ENCODE measurements at regions not wholly inside any gene's neighbourhood (a gene's known extent, or its start where the extent isn't known, plus 50 kb on each side); places are given as distances from the start of the nearest gene placed in this dataset.

- TF ChIP-seq CTCF (conservative IDR thresholded peaks at IDR 0.05) (no peak), ZFX (IDR thresholded peaks at IDR 0.05) (no peak)
- no peak overlapping the region for H3K27ac ChIP-seq
Observed at GRCh38 chr5:120086081-120086480, 378.0 kb upstream of the PRR16 start.

DNA sequence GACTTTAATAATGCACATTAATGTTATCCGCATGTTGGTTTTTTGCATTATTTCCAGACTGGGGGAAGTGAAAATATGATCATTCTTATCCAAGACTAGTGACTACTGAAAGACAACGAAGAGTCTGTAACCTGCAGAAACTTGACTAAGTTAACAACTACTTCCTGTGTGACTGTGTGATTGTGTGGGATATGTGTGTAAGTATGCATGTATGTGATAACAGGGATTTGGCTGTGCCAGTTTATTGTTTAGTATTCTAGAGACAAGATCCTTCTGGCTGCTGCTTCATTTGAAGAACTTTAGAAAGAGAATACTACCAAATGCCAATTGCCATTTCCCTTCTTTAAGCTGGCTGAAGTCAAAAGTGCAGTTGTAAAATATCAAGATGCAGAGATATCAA lies 375.7 kb upstream of the PRR16 start:
- no peak overlapping the region for H3K27ac ChIP-seq
- TF ChIP-seq ZFX (IDR thresholded peaks at IDR 0.05) (no peak), CTCF (conservative IDR thresholded peaks at IDR 0.05) (no peak)

DNA sequence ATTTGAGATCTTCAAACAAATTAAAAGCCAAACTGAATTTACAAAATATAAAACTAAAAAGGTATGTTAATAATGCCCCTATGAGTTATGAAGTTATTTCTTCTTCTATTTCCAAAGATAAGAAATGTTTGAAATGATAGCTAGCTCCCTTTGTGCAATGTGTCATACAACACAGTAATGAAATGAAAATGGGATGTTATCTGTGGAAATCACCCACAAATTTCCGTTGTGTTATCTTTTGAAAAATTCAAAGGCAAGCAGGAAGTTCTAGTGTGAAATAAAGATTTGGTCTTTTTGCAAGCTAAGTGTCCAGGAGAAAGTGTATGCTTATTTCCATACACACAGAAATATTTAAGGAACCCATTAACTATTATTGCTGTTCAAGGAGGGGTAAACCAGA lies 375.3 kb upstream of the PRR16 start:
- no peak overlapping the region for H3K27ac ChIP-seq
- TF ChIP-seq CTCF (conservative IDR thresholded peaks at IDR 0.05): no peak

- no peak overlapping the region for H3K27ac ChIP-seq
- no peak for TF ChIP-seq CTCF (conservative IDR thresholded peaks at IDR 0.05)
- no peak for TF ChIP-seq ZFX (IDR thresholded peaks at IDR 0.05)
Observed at GRCh38 chr5:120091376-120091948, 372.6 kb upstream of the PRR16 start.

- TF ChIP-seq ZFX (IDR thresholded peaks at IDR 0.05): no peak
- TF ChIP-seq CTCF (conservative IDR thresholded peaks at IDR 0.05): no peak
- H3K27ac ChIP-seq: no peak overlapping the region
Observed at GRCh38 chr5:120092649-120093048, 371.5 kb upstream of the PRR16 start.

- H3K27ac ChIP-seq: no peak overlapping the region
- TF ChIP-seq ZFX (IDR thresholded peaks at IDR 0.05): no peak
- no peak for TF ChIP-seq CTCF (conservative IDR thresholded peaks at IDR 0.05)
Observed at GRCh38 chr5:120093178-120093577, 370.9 kb upstream of the PRR16 start.

DNA sequence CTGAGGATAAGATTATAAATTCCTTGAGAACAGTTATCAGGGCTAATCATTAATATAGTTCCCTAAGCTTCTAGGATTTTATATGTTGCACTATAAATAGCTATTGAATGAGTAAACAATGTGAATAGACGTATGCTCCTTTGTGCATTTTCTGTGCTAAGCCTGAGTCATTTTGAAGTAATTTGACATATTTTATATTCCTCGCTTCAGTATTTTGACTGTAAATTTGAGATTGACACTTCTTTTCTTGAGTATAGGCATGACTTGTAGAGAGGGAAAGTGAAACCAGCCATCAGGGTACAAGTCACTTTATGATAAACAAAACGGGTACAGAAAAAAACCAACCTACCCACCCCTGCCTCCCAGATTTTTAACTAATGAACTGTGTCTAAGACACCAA lies 367.7 kb upstream of the PRR16 start:
- TF ChIP-seq CTCF (conservative IDR thresholded peaks at IDR 0.05): no peak
- no peak for TF ChIP-seq ZFX (IDR thresholded peaks at IDR 0.05)

More for the DNA sequence above, 367.7 kb upstream of the PRR16 start:
- H3K27ac ChIP-seq: no peak overlapping the region

All from C4-2B (cell line).